A673 (cell line): ENCODE measurements at regions not wholly inside any gene's neighbourhood (a gene's known extent, or its start where the extent isn't known, plus 50 kb on each side); places are given as distances from the start of the nearest gene placed in this dataset.

Experiments
- BruUV-seq: library from RNA; stranded (reverse); fragments of 400-500 nt; replicated peaks from 2 replicates; lab custom pipeline; 2021; lab: Mats Ljungman, UMichigan
- CTCF ChIA-PET: fragments of 300-600 bp; sonication (Branson Sonifier 250); formaldehyde crosslinking; loops from one replicate; lab custom pipeline; 2022; ENCODE audit warnings: antibody characterized with exemption; lab: Charles Lee
- POLR2A ChIA-PET: fragments of 300-600 bp; sonication (Branson Sonifier 250); formaldehyde crosslinking; loops from one replicate; lab custom pipeline; 2022; ENCODE audit warnings: antibody characterized with exemption; ENCODE audit not compliant: low non-redundant PET; lab: Charles Lee
- DNase-seq: peaks from one replicate; pipeline ENCODE4 v3.0.0-alpha.2; 2015; ENCODE audit warnings: low spot score
- H3K27ac ChIP-seq: fragments of 200-600 bp; sonication (generic); 2 replicates; pipeline ENCODE4 v1.5.1; 2016; ENCODE audit warnings: mixed run types, low read depth, mild to moderate bottlenecking, mixed read lengths, antibody characterized with exemption, low read length; ENCODE audit not compliant: poor library complexity, severe bottlenecking
- H3K27me3 ChIP-seq: fragments of 200-600 bp; sonication (generic); replicated peaks from 2 replicates; pipeline ENCODE4 v1.6.1; 2017; ENCODE audit warnings: mixed run types, low read depth, mild to moderate bottlenecking, mixed read lengths, antibody characterized with exemption, low read length; ENCODE audit not compliant: insufficient read depth, poor library complexity
- H3K36me3 ChIP-seq: fragments of 200-600 bp; sonication (generic); 2 replicates; pipeline ENCODE4 v1.6.1; 2016; ENCODE audit warnings: mixed run types, mild to moderate bottlenecking, mixed read lengths, antibody characterized with exemption, low read length; ENCODE audit not compliant: insufficient read depth, poor library complexity, severe bottlenecking
- H3K4me1 ChIP-seq: fragments of 200-600 bp; sonication (generic); 2 replicates; pipeline ENCODE4 v1.6.1; 2017; ENCODE audit warnings: mixed run types, mild to moderate bottlenecking, mixed read lengths, antibody characterized with exemption, low read length; ENCODE audit not compliant: insufficient read depth, poor library complexity, severe bottlenecking
- H3K4me3 ChIP-seq: fragments of 200-600 bp; sonication (generic); 2 replicates; pipeline ENCODE4 v1.5.1; 2016; ENCODE audit warnings: low read depth, mixed run types, mild to moderate bottlenecking, mixed read lengths, low read length; ENCODE audit not compliant: poor library complexity, severe bottlenecking
- H3K9me3 ChIP-seq: fragments of 200-600 bp; sonication (generic); 2 replicates; pipeline ENCODE4 v1.6.1; 2016; ENCODE audit warnings: mixed run types, low read depth, mild to moderate bottlenecking, mixed read lengths, antibody characterized with exemption, low read length; ENCODE audit not compliant: poor library complexity, severe bottlenecking
- EZH2 ChIP-seq: fragments of 200-600 bp; sonication (generic); IDR thresholded peaks from 2 replicates; pipeline ENCODE4 v1.6.1; 2017; ENCODE audit warnings: borderline replicate concordance, low read depth, mild to moderate bottlenecking, mixed read lengths, antibody characterized with exemption, low read length; ENCODE audit not compliant: poor library complexity, severe bottlenecking
- intact Hi-C: fragments of 100-400 bp; cut with micrococcal nuclease; formaldehyde crosslinking; loops from one replicate; pipeline ENCODE4 v1.10.0; 2022; ENCODE audit not compliant: unreplicated experiment
- TF ChIP-seq, protein P1 (sequence below): fragments of 300-800, 200-600 bp; sonication (generic); conservative IDR thresholded peaks from 2 replicates; pipeline ENCODE4 v1.5.1; 2017; ENCODE audit warnings: low read depth, mild to moderate bottlenecking, antibody characterized with exemption, low read length, moderate library complexity, mixed read lengths

DNA sequence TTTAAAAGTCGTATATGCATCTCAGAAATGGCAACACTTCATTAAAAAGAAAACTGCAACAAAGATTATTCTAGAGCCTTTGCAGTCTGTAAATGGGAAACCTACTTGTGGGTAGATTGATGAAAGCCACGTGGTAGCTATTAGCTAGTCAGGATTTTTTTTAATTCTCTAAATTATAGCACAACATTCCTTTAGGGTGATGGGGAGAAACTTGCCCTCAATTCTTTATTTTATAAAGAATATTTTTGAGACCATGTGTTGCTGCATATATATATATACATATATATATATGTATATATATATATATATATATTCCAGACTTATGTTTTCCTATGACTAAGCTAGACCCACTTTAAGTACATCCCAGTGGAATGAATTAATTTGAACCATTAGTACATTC lies 118.0 kb downstream of the PPP1R3A start:
- H3K9me3 ChIP-seq = no peaks in the 10 kb centered on the region
- ChIA-PET POLR2A (no interaction called here), CTCF (no interaction called here)
- intact Hi-C loops = no loop called here
- no TSS peak for BruUV-seq
- no peak overlapping the region for H3K4me3 ChIP-seq
- H3K4me1 ChIP-seq = no peaks in the 10 kb centered on the region
- no peaks in the 10 kb centered on the region for H3K27me3 ChIP-seq
- TF ChIP-seq, protein P1, sequence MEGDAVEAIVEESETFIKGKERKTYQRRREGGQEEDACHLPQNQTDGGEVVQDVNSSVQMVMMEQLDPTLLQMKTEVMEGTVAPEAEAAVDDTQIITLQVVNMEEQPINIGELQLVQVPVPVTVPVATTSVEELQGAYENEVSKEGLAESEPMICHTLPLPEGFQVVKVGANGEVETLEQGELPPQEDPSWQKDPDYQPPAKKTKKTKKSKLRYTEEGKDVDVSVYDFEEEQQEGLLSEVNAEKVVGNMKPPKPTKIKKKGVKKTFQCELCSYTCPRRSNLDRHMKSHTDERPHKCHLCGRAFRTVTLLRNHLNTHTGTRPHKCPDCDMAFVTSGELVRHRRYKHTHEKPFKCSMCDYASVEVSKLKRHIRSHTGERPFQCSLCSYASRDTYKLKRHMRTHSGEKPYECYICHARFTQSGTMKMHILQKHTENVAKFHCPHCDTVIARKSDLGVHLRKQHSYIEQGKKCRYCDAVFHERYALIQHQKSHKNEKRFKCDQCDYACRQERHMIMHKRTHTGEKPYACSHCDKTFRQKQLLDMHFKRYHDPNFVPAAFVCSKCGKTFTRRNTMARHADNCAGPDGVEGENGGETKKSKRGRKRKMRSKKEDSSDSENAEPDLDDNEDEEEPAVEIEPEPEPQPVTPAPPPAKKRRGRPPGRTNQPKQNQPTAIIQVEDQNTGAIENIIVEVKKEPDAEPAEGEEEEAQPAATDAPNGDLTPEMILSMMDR = no peak
- no peak for TF ChIP-seq EZH2
- H3K27ac ChIP-seq = no peak overlapping the region
- no peak for DNase-seq
- H3K36me3 ChIP-seq = no peaks in the 10 kb centered on the region

DNA sequence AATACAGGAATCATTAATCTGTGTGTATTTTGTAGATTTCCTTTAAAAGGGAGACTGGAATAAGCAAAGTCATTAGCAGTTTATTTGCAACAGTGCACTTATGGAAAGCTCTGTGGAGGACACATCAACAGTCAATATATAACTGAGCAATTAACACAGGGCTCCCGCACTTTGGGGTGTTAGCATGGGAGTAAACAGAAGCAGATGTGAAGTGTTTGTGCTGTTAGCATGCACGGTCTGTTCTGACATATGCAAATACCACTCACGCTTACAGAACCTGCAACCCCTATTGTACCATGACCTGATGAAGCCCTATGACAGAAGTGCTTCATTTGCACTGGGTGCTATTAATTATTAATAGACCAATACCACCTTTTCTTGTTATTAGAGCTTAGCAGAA lies 118.9 kb downstream of the PPP1R3A start:
- no peak for DNase-seq
- intact Hi-C loops = no loop called here
- Histone ChIP-seq H3K4me3 (no peak overlapping the region), H3K27ac (no peak overlapping the region), H3K36me3 (no peaks in the 10 kb centered on the region), H3K27me3 (no peaks in the 10 kb centered on the region), H3K4me1 (no peaks in the 10 kb centered on the region), H3K9me3 (no peaks in the 10 kb centered on the region)
- ChIA-PET CTCF (no interaction called here), POLR2A (no interaction called here)
- BruUV-seq = no TSS peak
- TF ChIP-seq EZH2 = no peak
- TF ChIP-seq, protein P1 = no peak

GRCh38 chr7:113797420-113798010 lies 121.3 kb downstream of the PPP1R3A start:
- CTCF ChIA-PET = no interaction called here
- intact Hi-C loops = no loop called here
- TF ChIP-seq, protein P1 = no peak
- TF ChIP-seq EZH2 = no peak
- BruUV-seq = no TSS peak
- POLR2A ChIA-PET = no interaction called here
- Histone ChIP-seq H3K27ac (no peak overlapping the region), H3K36me3 (no peaks in the 10 kb centered on the region), H3K9me3 (no peaks in the 10 kb centered on the region), H3K4me3 (no peak overlapping the region), H3K4me1 (no peaks in the 10 kb centered on the region), H3K27me3 (no peaks in the 10 kb centered on the region)
- no peak for DNase-seq
